ENCODE measurements at regions not wholly inside any gene's neighbourhood (a gene's known extent, or its start where the extent isn't known, plus 50 kb on each side); places are given as distances from the start of the nearest gene placed in this dataset.

- TF ChIP-seq, protein P1, sequence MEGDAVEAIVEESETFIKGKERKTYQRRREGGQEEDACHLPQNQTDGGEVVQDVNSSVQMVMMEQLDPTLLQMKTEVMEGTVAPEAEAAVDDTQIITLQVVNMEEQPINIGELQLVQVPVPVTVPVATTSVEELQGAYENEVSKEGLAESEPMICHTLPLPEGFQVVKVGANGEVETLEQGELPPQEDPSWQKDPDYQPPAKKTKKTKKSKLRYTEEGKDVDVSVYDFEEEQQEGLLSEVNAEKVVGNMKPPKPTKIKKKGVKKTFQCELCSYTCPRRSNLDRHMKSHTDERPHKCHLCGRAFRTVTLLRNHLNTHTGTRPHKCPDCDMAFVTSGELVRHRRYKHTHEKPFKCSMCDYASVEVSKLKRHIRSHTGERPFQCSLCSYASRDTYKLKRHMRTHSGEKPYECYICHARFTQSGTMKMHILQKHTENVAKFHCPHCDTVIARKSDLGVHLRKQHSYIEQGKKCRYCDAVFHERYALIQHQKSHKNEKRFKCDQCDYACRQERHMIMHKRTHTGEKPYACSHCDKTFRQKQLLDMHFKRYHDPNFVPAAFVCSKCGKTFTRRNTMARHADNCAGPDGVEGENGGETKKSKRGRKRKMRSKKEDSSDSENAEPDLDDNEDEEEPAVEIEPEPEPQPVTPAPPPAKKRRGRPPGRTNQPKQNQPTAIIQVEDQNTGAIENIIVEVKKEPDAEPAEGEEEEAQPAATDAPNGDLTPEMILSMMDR (IDR thresholded peaks at IDR 0.05) = peak in 2 of 4 experiments; percentile 20 to 32
- no peak for TF ChIP-seq POLR2A (IDR thresholded peaks at IDR 0.05)
- no peak for TF ChIP-seq POLR2AphosphoS5 (IDR thresholded peaks at IDR 0.05)
- no peak for TF ChIP-seq EP300 (IDR thresholded peaks at IDR 0.05)
These were observed 223.8 kb downstream of the TLE1 start for GRCh38 chr9:81465468-81466011.
